ENCODE measurements at regions not wholly inside any gene's neighbourhood (a gene's known extent, or its start where the extent isn't known, plus 50 kb on each side); places are given as distances from the start of the nearest gene placed in this dataset.

- TF ChIP-seq GATA3 (IDR thresholded peaks at IDR 0.05; ENCODE audit: low read depth, low read length) (no peak), GATA2 (IDR thresholded peaks at IDR 0.05; ENCODE audit: low read depth, low read length) (no peak)
Measured at GRCh38 chr20:53769041-53769440, 175.4 kb upstream of the ZNF217 start.

DNA sequence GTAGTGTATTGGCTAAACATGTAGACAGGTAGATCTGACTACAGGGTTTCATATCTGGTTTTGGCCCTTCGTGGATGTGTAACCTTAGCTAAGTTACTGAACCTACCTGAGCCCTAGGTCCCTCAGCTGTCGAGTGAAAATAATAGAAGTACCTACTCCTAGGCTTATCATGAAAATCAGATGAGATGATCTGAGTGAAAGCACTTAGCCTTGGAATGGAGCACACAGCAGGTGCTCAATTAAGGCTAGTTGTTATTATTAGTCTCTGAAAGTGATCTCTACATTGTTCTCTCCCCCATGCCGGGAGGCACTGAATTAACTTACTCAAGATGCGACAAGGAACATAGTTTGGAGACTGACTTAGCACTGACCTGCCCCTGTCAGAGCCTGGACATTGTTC, 174.7 kb upstream of the ZNF217 start:
- TF ChIP-seq GATA2 (IDR thresholded peaks at IDR 0.05; ENCODE audit: low read depth, low read length) (no peak), GATA3 (IDR thresholded peaks at IDR 0.05; ENCODE audit: low read depth, low read length) (no peak)

DNA sequence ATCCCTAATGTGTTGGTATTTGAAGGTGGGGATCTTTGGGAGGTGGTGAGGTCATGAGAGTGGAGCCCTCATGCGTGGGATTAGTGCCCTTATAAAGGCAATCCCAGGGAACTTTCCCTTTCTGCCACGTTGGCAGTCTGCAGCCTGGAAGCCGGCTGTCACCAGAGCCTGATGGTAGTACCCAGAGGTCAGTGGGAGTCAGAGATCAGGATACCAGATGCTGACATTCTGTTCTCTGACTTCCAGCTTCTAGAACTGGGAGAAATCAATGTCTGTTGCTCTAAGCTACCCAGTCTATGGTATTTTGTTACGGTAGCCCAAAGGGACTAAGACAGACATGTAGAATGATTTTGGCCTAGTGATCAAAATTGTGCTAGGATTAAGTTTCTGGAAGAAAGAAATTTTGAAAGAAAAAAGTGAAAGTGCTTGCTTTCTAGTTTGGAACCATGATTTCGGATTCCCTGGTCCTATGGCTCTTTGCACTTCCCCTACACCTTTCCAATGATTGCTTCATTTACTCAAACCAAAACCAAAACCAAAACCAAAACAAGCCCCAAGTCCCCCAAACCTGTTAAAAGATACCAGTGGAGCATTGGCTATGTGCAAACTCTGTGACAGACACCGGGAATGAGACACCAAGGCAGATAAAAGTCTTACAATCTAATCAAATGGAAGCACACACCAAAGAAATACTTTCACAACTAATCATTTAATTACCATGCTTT, 173.7 kb upstream of the ZNF217 start:
- TF ChIP-seq GATA2 (IDR thresholded peaks at IDR 0.05; ENCODE audit: low read depth, low read length) (no peak), GATA3 (IDR thresholded peaks at IDR 0.05; ENCODE audit: low read depth, low read length) (no peak)

DNA sequence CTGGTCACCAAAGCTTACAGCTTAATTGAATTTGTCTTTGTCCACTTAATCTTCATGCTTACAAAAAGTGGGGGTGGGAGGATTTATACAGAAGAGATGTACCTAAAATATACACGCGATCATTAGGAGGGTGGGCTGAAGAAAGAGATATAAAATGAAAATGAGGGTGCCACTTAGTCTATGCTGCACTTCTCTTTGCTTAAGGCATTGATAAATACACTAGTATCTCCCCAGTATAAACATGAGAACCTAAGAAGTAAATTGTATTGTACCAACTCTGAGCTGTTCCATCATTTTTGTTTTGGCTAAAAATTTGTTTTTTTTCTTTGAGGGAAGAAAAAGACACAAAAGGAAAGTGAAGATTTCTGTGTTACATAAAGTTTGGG, 170.8 kb upstream of the ZNF217 start:
- TF ChIP-seq GATA2 (IDR thresholded peaks at IDR 0.05; ENCODE audit: low read depth, low read length) = no peak
- no peak for TF ChIP-seq GATA3 (IDR thresholded peaks at IDR 0.05; ENCODE audit: low read depth, low read length)

GRCh38 chr20:53763707-53764414, 170.2 kb upstream of the ZNF217 start:
- TF ChIP-seq GATA2 (IDR thresholded peaks at IDR 0.05; ENCODE audit: low read depth, low read length) = no peak
- no peak for TF ChIP-seq GATA3 (IDR thresholded peaks at IDR 0.05; ENCODE audit: low read depth, low read length)

- TF ChIP-seq GATA3 (IDR thresholded peaks at IDR 0.05; ENCODE audit: low read depth, low read length) = no peak
- TF ChIP-seq GATA2 (IDR thresholded peaks at IDR 0.05; ENCODE audit: low read depth, low read length) = no peak
Measured at GRCh38 chr20:53760025-53760441, 166.4 kb upstream of the ZNF217 start.

DNA sequence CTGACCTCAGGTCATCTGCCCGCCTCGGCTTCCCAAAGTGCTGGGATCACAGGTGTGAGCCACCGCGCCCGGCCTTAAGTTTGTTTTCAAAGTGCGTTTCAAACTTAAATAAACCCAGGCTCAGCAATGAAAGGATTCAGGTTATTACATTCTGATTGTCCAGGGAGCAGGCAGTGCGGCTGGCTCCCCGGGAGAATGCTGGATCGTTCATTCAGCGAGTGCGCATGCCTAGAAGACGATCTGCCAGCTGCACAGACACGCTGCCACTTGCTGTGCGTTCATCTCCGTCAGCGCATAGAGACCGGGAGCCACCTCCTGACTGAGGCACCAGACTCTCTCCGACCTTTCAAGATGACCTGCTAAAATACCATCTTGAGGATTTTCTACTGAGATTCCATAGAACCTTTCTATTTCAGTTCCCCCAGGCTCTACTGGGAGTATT, 163.9 kb upstream of the ZNF217 start:
- TF ChIP-seq GATA2 (IDR thresholded peaks at IDR 0.05; ENCODE audit: low read depth, low read length) (no peak), GATA3 (IDR thresholded peaks at IDR 0.05; ENCODE audit: low read depth, low read length) (no peak)

DNA sequence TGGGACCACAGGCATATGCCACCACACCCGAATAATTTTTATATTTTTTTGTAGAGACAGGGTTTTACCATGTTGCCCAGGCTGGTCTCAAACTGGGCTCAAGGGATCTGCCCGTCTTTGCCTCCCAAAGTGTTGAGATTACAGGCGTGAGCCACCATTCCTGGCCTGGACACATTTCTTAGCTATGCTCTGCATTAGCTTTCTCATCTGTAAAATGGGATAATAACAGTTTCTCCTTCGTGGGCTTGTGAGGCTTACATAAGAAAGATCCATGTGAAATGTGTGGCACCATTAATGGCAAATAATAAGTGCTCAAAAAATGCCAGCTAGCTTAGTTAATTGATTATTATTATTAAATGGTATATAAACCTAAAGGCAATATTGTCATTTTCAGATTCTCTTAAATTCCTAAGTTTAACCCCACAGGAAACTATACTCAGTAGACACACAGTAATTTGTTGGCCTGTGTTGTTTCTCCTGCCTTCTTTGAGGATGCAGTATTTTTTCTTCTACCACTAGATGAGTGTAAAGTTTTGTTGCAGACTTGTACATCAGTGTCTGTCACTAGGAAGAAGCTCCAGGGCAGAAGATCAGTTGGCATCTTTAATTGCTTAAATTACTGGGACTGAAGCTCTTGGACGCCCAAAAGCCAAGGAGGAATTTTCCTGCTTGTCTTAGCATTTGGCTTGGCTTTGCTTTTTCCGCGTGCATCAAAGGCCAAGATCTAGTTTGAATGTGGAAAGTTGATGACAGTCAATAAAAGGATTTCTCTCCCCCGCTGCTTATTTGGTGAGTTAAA, 162.3 kb upstream of the ZNF217 start:
- TF ChIP-seq GATA3 (IDR thresholded peaks at IDR 0.05; ENCODE audit: low read depth, low read length) (no peak), GATA2 (IDR thresholded peaks at IDR 0.05; ENCODE audit: low read depth, low read length) (no peak)

- TF ChIP-seq GATA3 (IDR thresholded peaks at IDR 0.05; ENCODE audit: low read depth, low read length) = no peak
- TF ChIP-seq GATA2 (IDR thresholded peaks at IDR 0.05; ENCODE audit: low read depth, low read length) = no peak
Measured at GRCh38 chr20:53753880-53754459, 160.3 kb upstream of the ZNF217 start.

GRCh38 chr20:53752971-53753879, 159.6 kb upstream of the ZNF217 start:
- no peak for TF ChIP-seq GATA2 (IDR thresholded peaks at IDR 0.05; ENCODE audit: low read depth, low read length)
- TF ChIP-seq GATA3 (IDR thresholded peaks at IDR 0.05; ENCODE audit: low read depth, low read length) = no peak

DNA sequence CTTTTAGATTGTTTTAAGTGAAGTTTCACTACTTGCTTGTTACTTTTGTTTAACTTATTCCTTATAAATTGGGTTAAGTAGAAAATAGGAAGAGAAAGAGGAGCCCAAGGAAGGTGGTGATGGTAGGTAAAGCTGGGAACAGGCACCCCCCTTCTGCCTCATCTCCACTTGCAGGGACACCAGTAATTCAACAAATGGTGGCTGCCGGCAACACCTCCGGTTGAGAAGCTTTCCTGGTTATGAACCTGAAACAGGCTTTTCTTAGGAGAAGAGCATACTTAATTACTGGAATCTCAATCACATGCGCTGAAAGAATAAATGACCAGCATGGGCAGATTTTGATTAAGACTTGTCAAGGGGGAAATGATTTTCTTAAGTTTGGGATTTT, 158.9 kb upstream of the ZNF217 start:
- no peak for TF ChIP-seq GATA3 (IDR thresholded peaks at IDR 0.05; ENCODE audit: low read depth, low read length)
- no peak for TF ChIP-seq GATA2 (IDR thresholded peaks at IDR 0.05; ENCODE audit: low read depth, low read length)

DNA sequence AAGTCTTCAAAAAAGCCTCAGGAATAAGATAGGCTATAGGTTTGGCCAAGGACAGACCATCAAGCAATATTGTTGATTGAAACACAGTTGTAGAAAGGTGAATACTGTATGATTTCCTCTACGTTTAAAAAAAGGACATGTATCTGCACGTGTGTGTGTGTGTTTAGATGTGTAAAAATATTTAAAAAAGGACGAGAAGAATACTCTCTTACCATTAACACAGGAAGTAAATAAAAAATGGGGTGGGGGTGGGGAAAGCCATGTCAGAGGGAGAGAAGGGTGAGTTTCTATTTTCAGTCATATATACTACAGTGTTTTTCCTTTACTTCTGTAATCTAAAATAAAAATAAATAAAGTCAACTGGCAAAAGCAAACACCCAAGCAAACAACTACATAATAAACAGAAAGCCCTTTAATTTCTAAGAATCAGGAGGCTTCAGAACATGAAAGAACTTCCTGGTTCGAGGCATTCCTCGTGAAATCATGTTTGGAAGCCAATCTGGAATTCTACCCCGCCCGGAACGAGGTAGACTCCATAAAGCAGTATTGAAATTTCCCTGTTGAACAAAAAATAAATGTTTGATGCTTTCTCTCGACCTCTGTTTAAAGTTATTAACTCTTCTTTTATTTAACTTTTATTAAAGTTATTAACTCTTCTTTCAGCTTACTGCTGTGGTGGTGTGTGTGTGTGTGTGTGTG, 158.1 kb upstream of the ZNF217 start:
- TF ChIP-seq GATA2 (IDR thresholded peaks at IDR 0.05; ENCODE audit: low read depth, low read length) (no peak), GATA3 (IDR thresholded peaks at IDR 0.05; ENCODE audit: low read depth, low read length) (no peak)
